ENCODE measurements at regions not wholly inside any gene's neighbourhood (a gene's known extent, or its start where the extent isn't known, plus 50 kb on each side); places are given as distances from the start of the nearest gene placed in this dataset.

GRCh38 chr15:70220490-70221096, 122.9 kb upstream of the TLE3 start (continued):
- TF ChIP-seq TCF7L2 (IDR thresholded peaks at IDR 0.05; ENCODE audit: borderline replicate concordance, extremely low read depth, insufficient read depth, insufficient read length) = no peak
- TF ChIP-seq FOSL1 (IDR thresholded peaks at IDR 0.05; ENCODE audit: low read depth) = no peak
- no peak for TF ChIP-seq ZNF274 (IDR thresholded peaks at IDR 0.05; ENCODE audit: low read depth, low read length)

- ATAC-seq = no peak
- ChIA-PET CTCF (no interaction called here), POLR2A (no interaction called here), RAD21 (ENCODE audit: low non-redundant PET in 1 of 2, low total read pairs in 2 of 2, uncharacterized antibody in 2 of 2, unreplicated experiment in 2 of 2) (no interaction called here)
- H3K9ac ChIP-seq (ENCODE audit: low read length) = no peak overlapping the region
- no peaks in the 10 kb centered on the region for H3K27me3 ChIP-seq (ENCODE audit: insufficient read depth, low read length)
- H2AFZ ChIP-seq (ENCODE audit: low read depth, low read length, poor library complexity, severe bottlenecking) = no peak overlapping the region
- H3K36me3 ChIP-seq (ENCODE audit: control insufficient read depth in 1 of 2, insufficient read depth in 2 of 2, low read length in 2 of 2) = no peaks in the 10 kb centered on the region
- no peaks in the 10 kb centered on the region for H3K79me2 ChIP-seq (ENCODE audit: insufficient read depth, low read length)
- no peaks in the 10 kb centered on the region for H3K4me1 ChIP-seq (ENCODE audit: control insufficient read depth in 1 of 2, insufficient read depth in 2 of 2, low read length in 2 of 2)
- no peak overlapping the region for H3K4me3 ChIP-seq (replicated peaks in 1 of 2; ENCODE audit: low read depth in 1 of 2, low read length in 2 of 2)
- no TSS peak for BruUV-seq (replicated peaks)
- H3K9me2 ChIP-seq (ENCODE audit: insufficient read depth) = no peaks in the 10 kb centered on the region
- no peaks in the 10 kb centered on the region for H4K20me1 ChIP-seq (ENCODE audit: insufficient read depth)
- intact Hi-C loops (cut with micrococcal nuclease) = no loop called here
- no peak overlapping the region for H3K27ac ChIP-seq (ENCODE audit: low read depth, low read length)
- no peak for DNase-seq (ENCODE audit: low read depth, low spot score)
- no peaks in the 10 kb centered on the region for H3K9me3 ChIP-seq (ENCODE audit: control insufficient read depth in 1 of 2, insufficient read depth in 1 of 2, low read depth in 1 of 2, low read length in 2 of 2)
- TF ChIP-seq ATF3 (IDR thresholded peaks at IDR 0.05) (no peak), EGR1 (IDR thresholded peaks at IDR 0.05; ENCODE audit: low read depth) (no peak), SRF (IDR thresholded peaks at IDR 0.05; ENCODE audit: low read depth) (no peak), MAX (IDR thresholded peaks at IDR 0.05) (no peak), TCF7L2 (IDR thresholded peaks at IDR 0.05; ENCODE audit: borderline replicate concordance, extremely low read depth, insufficient read depth, insufficient read length) (no peak), ELF1 (IDR thresholded peaks at IDR 0.05; ENCODE audit: borderline replicate concordance, low read depth) (no peak)
- TF ChIP-seq, protein P1, sequence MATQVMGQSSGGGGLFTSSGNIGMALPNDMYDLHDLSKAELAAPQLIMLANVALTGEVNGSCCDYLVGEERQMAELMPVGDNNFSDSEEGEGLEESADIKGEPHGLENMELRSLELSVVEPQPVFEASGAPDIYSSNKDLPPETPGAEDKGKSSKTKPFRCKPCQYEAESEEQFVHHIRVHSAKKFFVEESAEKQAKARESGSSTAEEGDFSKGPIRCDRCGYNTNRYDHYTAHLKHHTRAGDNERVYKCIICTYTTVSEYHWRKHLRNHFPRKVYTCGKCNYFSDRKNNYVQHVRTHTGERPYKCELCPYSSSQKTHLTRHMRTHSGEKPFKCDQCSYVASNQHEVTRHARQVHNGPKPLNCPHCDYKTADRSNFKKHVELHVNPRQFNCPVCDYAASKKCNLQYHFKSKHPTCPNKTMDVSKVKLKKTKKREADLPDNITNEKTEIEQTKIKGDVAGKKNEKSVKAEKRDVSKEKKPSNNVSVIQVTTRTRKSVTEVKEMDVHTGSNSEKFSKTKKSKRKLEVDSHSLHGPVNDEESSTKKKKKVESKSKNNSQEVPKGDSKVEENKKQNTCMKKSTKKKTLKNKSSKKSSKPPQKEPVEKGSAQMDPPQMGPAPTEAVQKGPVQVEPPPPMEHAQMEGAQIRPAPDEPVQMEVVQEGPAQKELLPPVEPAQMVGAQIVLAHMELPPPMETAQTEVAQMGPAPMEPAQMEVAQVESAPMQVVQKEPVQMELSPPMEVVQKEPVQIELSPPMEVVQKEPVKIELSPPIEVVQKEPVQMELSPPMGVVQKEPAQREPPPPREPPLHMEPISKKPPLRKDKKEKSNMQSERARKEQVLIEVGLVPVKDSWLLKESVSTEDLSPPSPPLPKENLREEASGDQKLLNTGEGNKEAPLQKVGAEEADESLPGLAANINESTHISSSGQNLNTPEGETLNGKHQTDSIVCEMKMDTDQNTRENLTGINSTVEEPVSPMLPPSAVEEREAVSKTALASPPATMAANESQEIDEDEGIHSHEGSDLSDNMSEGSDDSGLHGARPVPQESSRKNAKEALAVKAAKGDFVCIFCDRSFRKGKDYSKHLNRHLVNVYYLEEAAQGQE (IDR thresholded peaks at IDR 0.05; ENCODE audit: low read depth) = no peak
- no peak overlapping the region for H3K4me2 ChIP-seq (ENCODE audit: low read length)
Measured at GRCh38 chr15:70219966-70220365, 122.2 kb upstream of the TLE3 start.
